HG03196 (cell line): ENCODE measurements at regions not wholly inside any gene's neighbourhood (a gene's known extent, or its start where the extent isn't known, plus 50 kb on each side); places are given as distances from the start of the nearest gene placed in this dataset.

ENCODE experiments used
- ATAC-seq: cut with Tn5 transposase; IDR thresholded peaks from one replicate; pipeline ENCODE4 v1.9.1; 2021; ENCODE audit not compliant: unreplicated experiment

DNA sequence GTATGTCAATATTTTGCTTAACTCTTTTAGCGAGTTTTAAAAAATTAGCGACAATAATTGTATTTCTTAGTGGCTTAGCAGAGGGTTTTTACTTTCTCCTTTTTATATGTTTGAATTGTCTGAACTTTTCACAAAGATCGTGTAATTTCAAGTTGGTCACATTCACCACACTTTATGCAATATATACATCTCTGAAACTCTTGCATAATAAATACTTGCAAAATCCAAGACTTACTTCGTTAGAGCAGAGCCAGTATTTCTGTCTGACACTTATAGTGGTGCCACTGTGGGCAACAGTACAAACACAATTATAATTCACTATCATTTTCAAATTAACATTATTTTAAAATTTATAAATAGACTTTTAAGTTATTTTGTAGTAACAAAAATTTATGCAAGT lies 62.0 kb downstream of the SUCNR1 start:
- ATAC-seq = no peak

DNA sequence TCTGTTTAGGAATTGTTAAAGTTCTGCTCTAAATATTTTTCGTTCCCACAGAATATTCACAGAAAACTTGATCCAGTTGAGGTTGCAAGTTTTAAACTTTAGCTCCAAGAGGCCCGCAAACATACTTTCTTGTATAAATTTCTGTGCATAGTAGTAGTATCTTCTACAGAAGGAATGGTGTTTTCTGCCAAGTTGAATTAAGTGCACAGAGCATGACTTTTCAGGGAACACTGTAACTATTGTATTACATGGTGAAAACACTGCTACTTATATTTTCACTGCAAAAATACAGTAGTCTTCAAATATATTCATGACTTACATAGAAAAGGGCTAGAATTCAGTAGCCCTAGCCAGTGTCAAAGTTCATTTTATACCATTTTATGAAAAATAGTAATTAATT lies 67.0 kb downstream of the SUCNR1 start:
- ATAC-seq = no peak

DNA sequence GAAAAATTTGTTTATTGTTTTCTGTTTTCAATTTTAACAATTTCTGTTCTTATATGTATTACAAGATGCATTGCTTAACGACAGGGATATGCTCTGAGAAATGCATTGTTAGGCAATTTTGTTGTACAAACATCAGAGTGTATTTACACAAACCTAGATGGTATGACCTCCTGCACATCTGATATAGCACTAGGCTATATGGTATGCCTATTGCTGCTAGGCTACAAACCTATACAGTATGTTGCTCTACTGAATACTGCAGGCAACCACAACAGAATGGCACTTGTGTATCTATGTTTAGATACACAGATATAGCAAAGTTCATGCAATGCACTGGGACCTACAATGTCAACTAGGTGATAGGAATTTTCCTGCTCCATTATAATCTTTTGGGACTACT lies 70.1 kb downstream of the SUCNR1 start:
- no peak for ATAC-seq

DNA sequence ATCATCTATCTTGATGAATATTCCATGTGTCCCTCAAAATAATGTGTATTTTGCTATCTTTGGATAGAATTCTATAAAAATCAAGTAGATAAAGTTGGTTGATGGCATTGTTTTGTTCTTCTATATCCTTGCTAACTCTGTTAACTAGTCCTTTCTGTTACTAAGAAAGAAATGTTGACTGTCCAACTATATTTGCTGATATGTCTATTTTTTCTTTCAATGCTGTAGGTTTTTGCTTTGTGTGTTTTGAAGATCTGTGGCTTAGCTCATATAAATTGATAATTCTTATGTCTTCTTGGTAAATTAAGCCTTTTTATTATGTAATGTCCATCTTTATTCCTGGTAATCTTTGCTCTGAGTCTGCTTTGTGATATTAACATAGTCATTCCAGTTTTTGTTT lies 70.9 kb downstream of the SUCNR1 start:
- no peak for ATAC-seq

DNA sequence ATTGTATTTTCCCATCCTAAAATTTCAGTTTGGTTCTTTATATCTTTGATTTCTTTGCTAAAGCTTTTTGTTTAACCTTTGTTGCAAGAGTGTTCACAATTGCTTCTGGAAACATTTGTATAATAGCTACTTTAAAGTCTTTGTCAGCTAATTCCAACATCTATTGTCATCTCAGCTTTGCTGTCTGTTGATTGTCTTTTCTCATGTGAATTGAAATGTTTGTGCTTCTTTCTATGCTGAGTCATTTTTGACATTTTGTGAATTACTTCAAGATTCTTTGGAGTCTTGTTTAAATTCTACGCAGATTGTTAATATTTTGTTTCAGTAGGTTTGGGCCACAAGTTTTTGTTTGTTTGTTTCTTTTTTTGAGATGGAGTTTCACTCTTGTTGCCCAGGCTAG lies 73.2 kb downstream of the SUCNR1 start:
- ATAC-seq = no peak

DNA sequence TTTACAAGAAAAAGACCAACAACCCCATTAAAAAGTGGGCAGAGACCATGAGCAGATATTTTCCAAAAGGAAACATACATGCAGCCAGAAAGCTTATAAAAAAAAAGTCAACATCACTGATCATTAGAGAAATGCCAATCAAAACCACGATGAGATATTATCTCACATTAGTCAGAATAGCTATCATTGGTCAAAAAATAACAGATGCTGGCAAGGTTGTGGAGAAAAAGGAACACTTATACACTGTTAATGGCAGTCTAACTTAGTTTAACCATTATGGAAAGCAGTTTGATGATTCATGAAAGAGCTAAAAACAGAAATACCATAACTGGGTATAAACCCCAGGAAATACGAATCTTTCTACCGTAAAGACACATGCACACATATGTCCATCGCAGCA lies 76.3 kb downstream of the SUCNR1 start:
- ATAC-seq = no peak

DNA sequence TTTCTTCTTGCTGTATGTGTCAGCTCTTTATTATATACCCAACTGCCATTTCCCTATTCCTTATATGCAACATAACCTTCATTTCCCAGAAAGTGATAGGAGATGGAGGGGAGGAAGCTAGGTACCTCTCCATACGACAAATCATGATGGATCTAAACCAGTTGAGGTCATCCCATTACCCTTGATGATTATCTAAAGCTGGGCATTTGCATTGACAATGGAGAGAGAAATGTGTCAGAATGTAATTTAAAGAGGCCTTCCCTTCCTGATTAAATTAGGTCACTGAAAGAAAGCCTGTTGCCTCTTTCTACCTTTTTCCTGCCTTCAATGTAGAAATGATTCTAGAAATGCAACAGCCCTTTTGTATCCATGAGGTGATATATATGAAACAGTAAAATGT lies 81.9 kb downstream of the SUCNR1 start:
- ATAC-seq = no peak

DNA sequence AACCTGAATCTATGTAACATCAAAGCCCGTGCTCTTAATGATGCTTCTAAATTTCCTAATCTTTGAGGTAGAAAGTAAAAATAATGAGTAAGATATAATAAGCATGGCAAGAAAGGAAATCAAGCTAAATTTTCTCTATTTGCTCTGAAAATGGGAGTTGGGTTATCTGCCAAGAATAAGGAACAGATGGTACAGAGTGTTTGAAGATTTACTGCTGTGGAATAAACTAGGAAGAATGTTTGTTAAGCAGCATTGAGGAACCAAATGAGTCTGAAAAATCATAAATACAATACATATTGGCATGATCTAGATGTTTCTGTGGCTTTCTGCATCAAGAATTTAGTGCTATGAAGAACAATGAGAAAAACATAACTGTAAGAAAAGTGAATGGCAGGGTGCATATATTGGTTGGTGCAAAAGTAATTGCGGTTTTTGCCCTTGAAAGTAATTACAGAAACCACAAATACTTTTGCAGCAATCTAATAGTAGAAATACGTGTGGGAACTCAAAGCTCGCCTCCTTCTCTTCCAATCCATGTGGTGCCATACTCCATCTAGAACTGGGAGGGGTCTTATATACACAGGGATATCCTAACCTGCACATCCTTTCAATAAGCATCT lies 87.6 kb downstream of the SUCNR1 start:
- no peak for ATAC-seq

DNA sequence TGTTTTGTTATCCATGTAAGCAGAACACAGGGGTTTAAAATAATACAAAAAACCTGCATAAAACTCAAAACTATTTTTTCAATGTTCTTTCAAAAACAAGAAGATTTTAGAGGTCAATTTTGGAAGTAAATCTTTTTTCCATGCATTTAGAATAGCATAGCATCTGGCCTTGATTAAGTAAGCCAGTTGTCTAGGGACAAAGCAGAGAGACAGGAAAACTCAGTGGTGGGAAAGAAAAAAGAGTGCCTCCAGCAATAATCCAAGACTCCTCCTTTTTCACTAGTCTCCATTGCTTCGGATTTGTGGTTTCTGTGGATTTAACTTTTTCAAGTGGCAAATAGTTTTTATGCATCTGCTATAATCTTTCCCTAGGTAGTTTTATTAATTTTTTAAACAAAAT lies 88.9 kb downstream of the SUCNR1 start:
- no peak for ATAC-seq

DNA sequence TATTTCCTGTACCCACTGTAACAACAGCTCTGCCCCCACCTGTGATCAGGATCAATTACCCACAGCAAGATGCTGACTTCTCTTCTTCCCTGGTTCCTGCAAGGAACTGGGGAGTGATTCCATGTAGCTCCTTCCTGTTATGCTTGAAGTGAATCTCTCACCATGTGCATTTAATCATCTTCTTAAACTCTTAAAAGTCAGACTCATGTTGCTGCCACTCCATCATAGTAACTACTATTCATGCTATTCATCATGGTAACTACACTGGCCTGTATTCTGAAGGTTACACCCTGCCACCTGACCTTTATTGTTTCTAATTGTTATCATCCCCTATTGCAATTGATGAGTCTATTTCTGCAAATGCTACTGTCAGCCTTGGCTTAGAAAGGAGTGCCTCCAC lies 89.5 kb downstream of the SUCNR1 start:
- no peak for ATAC-seq

DNA sequence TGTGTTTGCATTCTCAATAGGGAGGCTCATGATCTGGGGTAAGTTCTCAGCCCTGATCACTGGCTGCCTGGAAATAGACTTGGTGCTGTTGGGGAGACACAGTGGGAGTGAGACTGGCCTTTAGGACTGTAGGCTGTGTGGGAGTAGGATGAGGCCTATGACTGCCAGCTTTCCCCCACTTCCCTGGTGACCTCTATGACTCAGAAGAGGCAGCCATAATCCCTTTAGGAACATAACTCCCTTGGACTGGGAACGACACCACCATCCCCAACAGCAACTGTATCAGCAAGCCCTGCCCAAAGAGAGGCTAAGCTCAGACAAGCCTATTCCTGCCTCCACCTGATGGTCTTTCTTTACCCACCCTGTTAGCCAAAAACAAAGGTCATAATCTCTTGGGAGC lies 91.3 kb downstream of the SUCNR1 start:
- no peak for ATAC-seq

DNA sequence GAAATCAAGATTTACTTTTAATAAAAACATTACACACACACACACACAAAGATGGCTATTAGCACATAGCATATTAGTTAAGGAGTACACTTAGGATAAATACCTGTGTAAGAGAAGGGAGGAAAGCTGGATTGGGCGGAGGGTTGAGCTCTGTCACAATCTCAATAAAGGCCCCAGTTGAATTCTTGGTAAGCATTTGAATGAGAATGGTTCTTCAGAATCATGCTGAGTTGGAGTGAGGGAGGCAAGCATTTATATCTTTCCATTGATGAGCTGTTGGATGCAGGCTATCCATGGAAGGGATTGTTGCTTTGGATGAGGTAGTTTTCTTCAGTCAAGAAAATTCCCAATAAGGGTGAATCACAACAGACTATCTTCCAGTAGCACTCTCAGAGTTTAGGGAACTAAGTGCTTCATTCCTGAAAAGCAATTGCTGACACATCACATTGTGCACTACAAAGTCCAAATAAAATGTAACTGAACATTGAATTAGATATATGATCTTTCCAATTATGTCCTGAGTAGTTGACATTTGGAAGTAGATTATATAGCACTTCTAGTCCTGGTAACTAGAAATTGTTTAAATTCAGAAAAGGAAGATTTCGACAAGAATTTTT lies 95.7 kb downstream of the SUCNR1 start:
- ATAC-seq = no peak

DNA sequence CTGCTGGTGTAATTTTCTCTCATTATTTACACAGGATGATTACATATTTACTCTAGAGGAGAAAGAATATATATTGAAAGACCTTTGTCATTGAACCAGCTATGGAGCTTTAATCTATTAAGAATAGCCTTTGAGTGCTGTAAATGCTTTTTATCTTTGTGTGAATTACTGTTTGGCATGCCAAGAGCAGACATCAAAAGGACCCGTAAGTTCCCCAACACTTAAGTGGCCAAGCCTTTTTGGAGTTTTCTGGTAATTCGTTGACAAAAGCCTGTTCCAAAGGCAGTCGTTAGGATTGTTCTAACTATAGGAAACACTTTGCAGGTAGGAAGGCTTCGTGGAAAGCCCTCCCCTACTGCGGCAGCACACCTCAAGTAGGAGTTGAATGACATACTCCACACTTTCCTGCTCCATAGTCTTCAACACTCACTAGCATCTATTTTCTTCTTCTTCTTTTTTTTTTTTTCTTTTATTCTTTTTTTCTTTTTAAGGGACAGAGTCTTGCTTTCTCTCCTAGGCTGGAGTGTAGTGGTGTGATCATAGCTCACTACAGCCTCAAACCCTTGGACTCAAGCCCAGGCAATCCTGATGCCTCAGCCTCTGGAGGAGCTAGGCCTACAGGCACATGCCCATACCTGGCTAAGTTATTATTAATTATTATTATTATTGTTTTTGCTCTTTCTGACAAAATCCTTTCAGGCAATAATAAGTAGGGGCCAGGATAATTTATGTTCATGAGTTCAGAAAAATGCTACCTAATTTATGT lies 98.6 kb downstream of the SUCNR1 start:
- ATAC-seq = no peak

DNA sequence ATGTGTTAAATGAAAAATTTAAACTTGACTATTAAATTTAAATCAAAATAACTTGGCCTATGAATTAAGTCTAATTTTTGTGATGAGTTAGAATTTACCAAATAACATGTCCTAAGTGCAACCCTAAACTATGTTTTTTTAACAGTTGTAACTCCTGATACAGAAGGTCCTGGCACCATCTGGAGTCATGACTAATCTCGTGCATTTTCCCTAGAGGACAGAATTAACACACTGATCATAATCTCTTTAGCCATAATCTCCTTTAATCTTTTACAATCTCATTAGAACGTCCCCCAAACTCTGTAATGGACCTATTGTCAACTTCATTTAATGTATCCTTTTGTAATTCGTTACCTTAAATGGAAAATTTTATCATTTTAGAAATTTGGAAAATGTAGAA lies 100.6 kb downstream of the SUCNR1 start:
- ATAC-seq = no peak

DNA sequence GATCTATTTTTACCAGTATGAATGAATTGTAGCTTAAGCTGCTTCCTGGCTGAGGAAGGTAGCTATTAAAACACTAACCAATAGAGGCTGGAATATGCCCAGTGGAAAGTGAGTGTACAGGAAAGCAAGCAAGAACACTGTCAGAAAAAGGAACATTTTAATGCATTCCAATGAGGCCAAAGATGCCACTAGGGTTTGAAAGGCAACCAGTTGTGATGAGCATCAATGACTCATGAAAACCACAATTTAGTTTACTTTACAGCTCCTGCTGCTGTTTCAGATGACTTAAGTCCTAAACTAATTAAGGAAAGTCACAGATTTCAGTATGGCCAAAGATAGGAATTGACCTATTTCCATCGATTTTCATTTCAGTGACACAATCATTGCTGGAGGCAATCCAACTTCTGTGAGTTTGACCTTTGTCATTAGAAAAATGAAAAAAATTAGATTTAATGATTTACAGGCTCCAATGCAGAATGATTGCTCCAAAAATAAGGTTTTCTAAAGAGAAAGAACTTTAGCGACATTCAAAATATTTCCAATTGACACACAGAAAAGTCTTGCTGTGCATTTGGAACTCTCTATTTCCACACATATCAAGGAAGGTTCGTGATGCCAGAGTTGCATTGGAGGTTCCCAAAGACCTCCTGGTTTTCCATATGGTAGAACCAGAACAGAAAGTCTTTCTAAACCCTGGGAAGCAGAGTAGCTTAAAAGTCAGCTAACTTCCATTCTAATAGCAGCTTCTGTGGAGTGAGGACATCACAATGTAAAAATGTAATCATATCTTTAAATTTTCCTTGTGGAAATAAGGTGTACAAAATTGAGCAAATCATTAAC lies 103.0 kb downstream of the SUCNR1 start:
- peak; percentile 51 for ATAC-seq

DNA sequence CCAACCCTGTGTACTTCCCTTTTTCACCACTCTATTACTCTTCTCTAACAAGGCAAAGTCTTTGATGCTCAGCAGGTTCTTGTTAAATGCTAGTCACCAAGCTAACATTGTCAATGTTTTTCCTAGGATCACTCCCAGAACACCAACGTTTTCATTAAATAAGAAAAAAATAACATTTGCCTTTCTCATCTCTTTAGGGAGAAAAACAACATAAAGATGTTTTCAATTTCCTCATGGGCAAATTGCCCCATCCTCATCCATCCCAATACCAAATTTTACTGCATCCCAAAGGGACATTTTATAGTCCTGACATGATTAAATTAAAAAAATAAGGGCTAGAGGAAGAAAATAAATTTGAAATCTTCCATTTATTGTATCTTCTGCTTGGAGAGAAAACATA lies 106.5 kb downstream of the SUCNR1 start:
- ATAC-seq = no peak

DNA sequence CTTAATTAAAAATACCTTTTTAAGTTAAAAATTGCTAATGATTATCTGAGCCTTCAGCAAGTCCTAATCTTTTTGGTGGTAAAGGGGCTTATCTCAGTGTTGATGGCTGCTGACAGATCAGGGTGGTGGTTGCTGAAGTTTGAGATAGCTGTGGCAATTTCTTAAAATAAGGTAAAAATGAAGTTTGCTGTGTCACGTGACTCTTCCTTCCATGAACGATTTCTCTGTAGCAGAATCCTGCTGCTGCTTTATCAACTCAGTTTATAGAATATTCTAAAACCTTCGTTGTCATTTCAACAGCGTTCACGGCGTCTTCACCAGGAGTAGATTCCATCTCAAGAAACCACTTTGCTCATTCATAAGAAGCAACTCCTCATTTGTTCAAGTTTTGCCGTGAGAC lies 110.1 kb downstream of the SUCNR1 start:
- no peak for ATAC-seq

DNA sequence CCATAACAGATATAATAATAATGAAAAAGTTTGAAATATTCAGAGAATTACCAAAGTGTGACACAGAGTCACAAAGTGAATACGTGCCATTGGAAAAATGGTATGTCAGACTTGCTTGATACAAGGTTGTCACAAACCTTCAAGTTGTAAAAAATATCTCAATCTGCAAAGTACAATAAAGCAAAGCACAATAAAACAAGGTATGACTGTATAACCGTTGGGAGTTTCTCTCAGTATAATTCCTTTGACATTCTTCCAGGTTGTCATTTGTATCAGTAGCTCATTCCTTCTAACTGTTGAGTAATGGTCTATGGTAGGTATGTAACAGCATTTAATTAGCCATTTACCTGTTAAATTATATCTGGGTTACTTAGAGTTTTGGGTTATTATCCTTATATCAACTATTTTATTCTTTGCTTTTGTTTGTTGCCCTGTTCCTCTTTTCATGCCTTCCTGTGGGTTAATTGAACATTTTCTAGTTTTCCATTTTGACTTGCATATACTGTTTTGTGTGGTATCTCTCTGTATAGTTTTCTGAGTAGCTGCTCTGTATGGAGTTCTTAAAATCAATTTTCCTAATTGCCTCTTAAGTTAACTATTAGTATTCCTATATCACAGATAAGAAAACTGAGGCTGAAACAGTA lies 112.5 kb downstream of the SUCNR1 start:
- no peak for ATAC-seq

DNA sequence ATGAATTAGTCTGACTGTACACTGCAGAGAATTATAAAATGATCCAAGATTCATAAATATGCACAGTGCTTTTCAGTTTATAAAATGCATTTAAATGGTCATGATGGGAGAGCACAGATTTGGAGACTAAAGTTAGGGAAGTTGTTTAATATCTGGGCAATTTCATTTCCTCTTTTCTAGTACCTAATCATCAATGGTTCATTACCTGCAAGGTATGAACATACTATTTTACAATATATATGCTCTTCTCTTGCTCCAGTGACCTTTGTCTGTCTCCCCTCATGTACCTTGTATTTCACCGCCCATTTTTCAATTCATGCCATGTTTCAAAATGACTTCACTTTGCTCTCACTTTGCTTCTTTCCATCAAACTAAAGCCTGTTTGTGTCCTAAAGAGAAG lies 114.5 kb downstream of the SUCNR1 start:
- no peak for ATAC-seq

DNA sequence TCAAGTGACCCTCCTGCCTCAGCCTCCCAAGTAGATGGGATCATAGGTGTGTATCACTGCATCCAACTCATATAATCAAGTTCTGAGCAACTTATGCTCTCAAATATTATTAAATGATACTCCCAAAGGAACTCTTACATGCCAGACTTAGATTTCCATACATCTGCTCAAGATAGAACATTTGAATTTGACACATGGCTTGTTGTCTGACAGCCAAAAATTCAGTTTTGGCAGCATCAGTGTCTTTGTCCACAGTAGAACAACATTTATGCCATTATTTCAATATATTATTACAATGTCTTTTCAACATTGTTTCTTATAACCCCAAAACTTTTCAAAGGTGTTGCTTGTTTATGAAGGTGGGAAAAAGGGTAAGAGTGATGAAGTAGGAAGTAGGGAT lies 116.2 kb downstream of the SUCNR1 start:
- ATAC-seq = no peak

DNA sequence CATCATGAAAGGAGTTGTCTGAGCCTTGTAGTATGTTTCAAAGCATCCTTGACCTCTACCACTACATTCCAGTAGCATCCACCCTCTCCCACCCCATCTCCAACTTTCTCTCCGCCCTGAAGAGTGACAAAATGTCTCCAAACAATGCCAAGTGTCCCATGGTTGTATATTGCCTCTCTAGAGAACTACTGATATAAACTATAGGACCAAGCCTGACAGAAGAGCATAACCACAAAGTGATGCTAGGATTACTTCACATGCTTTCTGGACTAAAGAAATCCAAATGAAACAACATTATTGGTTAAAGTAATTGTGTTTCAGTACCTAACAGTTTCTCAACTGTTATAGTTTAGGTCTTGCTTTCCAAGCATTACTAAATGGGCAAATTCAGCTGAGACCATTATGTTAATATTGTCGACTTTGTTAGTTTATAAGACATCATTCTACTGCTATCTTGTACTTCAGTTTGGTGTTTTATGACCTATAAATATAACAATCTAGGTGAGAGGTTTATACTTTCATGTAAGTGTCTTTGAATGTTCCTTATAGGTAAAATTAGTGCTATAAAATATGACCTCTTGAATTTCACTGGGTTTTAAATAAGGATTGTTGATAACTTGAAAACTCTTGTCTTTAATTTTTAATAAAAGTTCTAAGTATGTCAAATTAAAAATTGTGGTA lies 117.4 kb downstream of the SUCNR1 start:
- no peak for ATAC-seq
